ENCODE measurements at regions not wholly inside any gene's neighbourhood (a gene's known extent, or its start where the extent isn't known, plus 50 kb on each side); places are given as distances from the start of the nearest gene placed in this dataset.

DNA sequence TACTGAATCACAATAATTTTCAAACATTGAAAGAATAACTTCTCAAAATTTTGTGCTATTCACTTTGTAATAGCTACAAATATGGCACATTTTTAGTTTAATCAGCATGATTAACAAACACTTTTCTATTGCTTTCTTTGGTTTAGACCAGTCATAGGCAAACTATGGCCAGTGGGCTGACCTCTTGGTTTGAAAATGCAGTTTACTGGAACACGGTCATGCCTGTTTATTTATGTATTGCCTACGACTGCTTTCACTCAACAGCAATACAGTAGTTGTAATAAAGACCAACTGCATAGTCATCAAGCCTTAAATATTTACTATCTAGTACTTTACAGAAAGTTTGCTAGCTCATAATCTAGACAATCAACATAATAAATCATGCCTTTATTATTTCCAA, 810.8 kb downstream of the TLE1 start:
- no peaks in the 10 kb centered on the region for H3K36me3 ChIP-seq (ENCODE audit: control insufficient read depth, insufficient read depth, low read length)
- intact Hi-C loops (cut with micrococcal nuclease; ENCODE audit: unreplicated experiment), result loop anchor here (5.0 kb wide), 1 partner anchor 99 kb away; no protein-coding TSS in a partner anchor
- POLR2A ChIA-PET, result no interaction called here
- TF ChIP-seq SIN3A (IDR thresholded peaks at IDR 0.05; ENCODE audit: borderline replicate concordance, insufficient read depth, low read depth, low read length) (no peak), TCF7L2 (IDR thresholded peaks at IDR 0.05; ENCODE audit: low read depth, low read length) (no peak), REST (IDR thresholded peaks at IDR 0.05; ENCODE audit: insufficient read depth in 1 of 2, low read depth in 2 of 2, low read length in 1 of 2) (no peak), POLR2AphosphoS5 (IDR thresholded peaks at IDR 0.05; ENCODE audit: low read depth, low read length) (no peak)
- TF ChIP-seq, protein P1, sequence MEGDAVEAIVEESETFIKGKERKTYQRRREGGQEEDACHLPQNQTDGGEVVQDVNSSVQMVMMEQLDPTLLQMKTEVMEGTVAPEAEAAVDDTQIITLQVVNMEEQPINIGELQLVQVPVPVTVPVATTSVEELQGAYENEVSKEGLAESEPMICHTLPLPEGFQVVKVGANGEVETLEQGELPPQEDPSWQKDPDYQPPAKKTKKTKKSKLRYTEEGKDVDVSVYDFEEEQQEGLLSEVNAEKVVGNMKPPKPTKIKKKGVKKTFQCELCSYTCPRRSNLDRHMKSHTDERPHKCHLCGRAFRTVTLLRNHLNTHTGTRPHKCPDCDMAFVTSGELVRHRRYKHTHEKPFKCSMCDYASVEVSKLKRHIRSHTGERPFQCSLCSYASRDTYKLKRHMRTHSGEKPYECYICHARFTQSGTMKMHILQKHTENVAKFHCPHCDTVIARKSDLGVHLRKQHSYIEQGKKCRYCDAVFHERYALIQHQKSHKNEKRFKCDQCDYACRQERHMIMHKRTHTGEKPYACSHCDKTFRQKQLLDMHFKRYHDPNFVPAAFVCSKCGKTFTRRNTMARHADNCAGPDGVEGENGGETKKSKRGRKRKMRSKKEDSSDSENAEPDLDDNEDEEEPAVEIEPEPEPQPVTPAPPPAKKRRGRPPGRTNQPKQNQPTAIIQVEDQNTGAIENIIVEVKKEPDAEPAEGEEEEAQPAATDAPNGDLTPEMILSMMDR (IDR thresholded peaks at IDR 0.05), result no peak
- CTCF ChIA-PET, result no interaction called here
- in situ Hi-C loops (cut with HindIII; ENCODE audit: low pct_unique_long_range_greater_than_20kb, low sequenced_read_pairs), result no loop called here
- no peaks in the 10 kb centered on the region for H3K27me3 ChIP-seq (ENCODE audit: control insufficient read depth, insufficient read depth, low read length)
- BruUV-seq (replicated peaks), result no TSS peak
- H3K9me3 ChIP-seq (ENCODE audit: control insufficient read depth, insufficient read depth, low read depth, low read length), result no peaks in the 10 kb centered on the region
- no peak for ATAC-seq
- H3K4me1 ChIP-seq (ENCODE audit: control insufficient read depth, insufficient read depth, low read length), result no peaks in the 10 kb centered on the region
- no peak overlapping the region for H3K4me3 ChIP-seq (ENCODE audit: low read depth in 2 of 2, low read length in 2 of 2)
- DNase-seq (ENCODE audit: low read depth, low spot score), result no peak
- no peak overlapping the region for H3K27ac ChIP-seq (ENCODE audit: low read length)

DNA sequence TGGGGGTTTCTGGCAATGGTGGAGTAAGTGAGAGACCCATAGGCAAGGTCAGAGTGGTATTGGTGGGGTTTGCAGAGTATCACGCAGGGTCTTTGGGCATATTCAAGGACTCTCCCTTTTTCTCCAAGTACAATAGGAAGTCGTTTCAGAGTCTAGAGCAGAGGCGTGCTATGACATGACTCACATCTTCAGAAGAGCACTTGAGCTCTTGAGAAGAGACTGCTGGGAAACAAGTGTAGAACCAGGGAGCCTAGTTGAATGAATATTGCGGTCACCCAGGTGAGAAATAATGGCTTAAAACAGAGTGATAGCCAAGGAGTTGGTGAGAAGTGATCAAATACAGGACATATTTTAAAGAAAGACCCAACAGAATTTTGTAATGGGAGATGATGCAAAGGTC, 813.4 kb downstream of the TLE1 start:
- no peaks in the 10 kb centered on the region for H3K4me1 ChIP-seq (ENCODE audit: control insufficient read depth, insufficient read depth, low read length)
- TF ChIP-seq POLR2AphosphoS5 (IDR thresholded peaks at IDR 0.05; ENCODE audit: low read depth, low read length), result no peak
- no peak for TF ChIP-seq SIN3A (IDR thresholded peaks at IDR 0.05; ENCODE audit: borderline replicate concordance, insufficient read depth, low read depth, low read length)
- TF ChIP-seq TCF7L2 (IDR thresholded peaks at IDR 0.05; ENCODE audit: low read depth, low read length), result no peak
- TF ChIP-seq, protein P1 (IDR thresholded peaks at IDR 0.05), result no peak
- TF ChIP-seq REST (IDR thresholded peaks at IDR 0.05; ENCODE audit: insufficient read depth in 1 of 2, low read depth in 2 of 2, low read length in 1 of 2), result no peak
- CTCF ChIA-PET, result no interaction called here
- no peak for ATAC-seq
- H3K27ac ChIP-seq (ENCODE audit: low read length), result no peak overlapping the region
- no peaks in the 10 kb centered on the region for H3K27me3 ChIP-seq (ENCODE audit: control insufficient read depth, insufficient read depth, low read length)
- no peaks in the 10 kb centered on the region for H3K36me3 ChIP-seq (ENCODE audit: control insufficient read depth, insufficient read depth, low read length)
- POLR2A ChIA-PET, result no interaction called here
- no TSS peak for BruUV-seq (replicated peaks)
- no peaks in the 10 kb centered on the region for H3K9me3 ChIP-seq (ENCODE audit: control insufficient read depth, insufficient read depth, low read depth, low read length)
- in situ Hi-C loops (cut with HindIII; ENCODE audit: low pct_unique_long_range_greater_than_20kb, low sequenced_read_pairs), result no loop called here
- DNase-seq (ENCODE audit: low read depth, low spot score), result no peak
- no peak overlapping the region for H3K4me3 ChIP-seq (ENCODE audit: low read depth in 2 of 2, low read length in 2 of 2)
- intact Hi-C loops (cut with micrococcal nuclease; ENCODE audit: unreplicated experiment), result loop anchor here (5.0 kb wide), 1 partner anchor 101 kb away; no protein-coding TSS in a partner anchor

Measured in Panc1 (cell line).